ENCODE measurements at regions not wholly inside any gene's neighbourhood (a gene's known extent, or its start where the extent isn't known, plus 50 kb on each side); places are given as distances from the start of the nearest gene placed in this dataset.

DNA sequence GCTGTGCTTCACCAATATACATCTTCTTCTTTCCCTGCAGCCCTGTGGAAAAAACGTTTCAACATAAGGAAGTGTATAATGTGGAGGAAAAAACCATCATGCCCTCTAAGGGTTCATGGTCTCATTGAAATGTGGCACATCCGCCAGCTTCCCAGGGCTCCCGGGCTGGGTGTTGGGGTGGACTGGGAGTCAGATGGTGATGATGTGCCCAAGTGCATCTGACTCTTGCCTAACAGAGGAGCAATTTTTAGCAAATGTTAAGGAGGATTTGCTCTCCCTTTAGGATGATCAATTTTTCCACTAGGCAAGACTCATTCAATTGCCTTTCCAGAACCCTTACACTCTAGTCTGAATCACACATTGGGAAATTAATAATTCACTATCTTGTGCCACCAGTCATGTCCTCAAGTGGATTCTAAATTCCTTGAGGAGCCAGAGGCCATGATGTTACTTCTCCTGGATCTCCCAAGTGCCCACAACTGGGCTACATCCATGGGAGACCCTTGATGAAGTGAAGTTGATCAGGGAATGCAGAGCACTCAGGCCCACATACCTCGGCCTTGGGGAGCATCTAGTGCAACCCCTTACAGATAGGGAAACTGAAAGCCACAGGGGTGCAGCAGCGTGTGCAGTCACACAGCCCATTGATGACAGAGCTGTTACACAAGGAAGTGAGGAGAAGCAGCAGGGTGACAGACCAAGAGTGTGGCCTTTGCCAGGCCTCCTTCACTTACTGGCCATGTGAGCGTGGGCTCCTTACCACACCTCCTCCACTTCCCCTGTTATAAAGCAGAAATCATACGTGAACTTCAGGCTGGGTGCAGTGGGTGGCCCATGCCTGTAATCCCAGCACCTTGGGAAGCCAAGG is 100.0 kb upstream of the SLC44A3 start:
- no peak for DNase-seq (ENCODE audit: low read depth)
- H3K36me3 ChIP-seq (ENCODE audit: control insufficient read depth, insufficient read depth, low read length, severe bottlenecking) = no peaks in the 10 kb centered on the region
- no peak overlapping the region for H3K9ac ChIP-seq (ENCODE audit: low read length)
- peaks cover 18% of the 10 kb centered on the region for H3K4me1 ChIP-seq (ENCODE audit: control insufficient read depth, insufficient read depth, low read length)
- H3K27me3 ChIP-seq (replicated peaks; ENCODE audit: control insufficient read depth, insufficient read depth, low read length) = no peaks in the 10 kb centered on the region
- no peak overlapping the region for H3K4me3 ChIP-seq (ENCODE audit: low read length)
- H3K9me3 ChIP-seq (ENCODE audit: control insufficient read depth, low read length) = no peaks in the 10 kb centered on the region

- Histone ChIP-seq H3K27me3 (replicated peaks; ENCODE audit: control insufficient read depth, insufficient read depth, low read length) (no peaks in the 10 kb centered on the region), H3K9me3 (ENCODE audit: control insufficient read depth, low read length) (no peaks in the 10 kb centered on the region), H3K36me3 (ENCODE audit: control insufficient read depth, insufficient read depth, low read length, severe bottlenecking) (no peaks in the 10 kb centered on the region), H3K4me3 (ENCODE audit: low read length) (no peak overlapping the region), H3K9ac (ENCODE audit: low read length) (no peak overlapping the region), H3K4me1 (ENCODE audit: control insufficient read depth, insufficient read depth, low read length) (peaks cover 21% of the 10 kb centered on the region)
- DNase-seq (ENCODE audit: low read depth) = peak; percentile 69
Measured at GRCh38 chr1:94716965-94717364, 103.2 kb upstream of the SLC44A3 start.

- H3K36me3 ChIP-seq (ENCODE audit: control insufficient read depth, insufficient read depth, low read length, severe bottlenecking) = no peaks in the 10 kb centered on the region
- H3K27me3 ChIP-seq (replicated peaks; ENCODE audit: control insufficient read depth, insufficient read depth, low read length) = no peaks in the 10 kb centered on the region
- peaks cover 21% of the 10 kb centered on the region for H3K4me1 ChIP-seq (ENCODE audit: control insufficient read depth, insufficient read depth, low read length)
- no peaks in the 10 kb centered on the region for H3K9me3 ChIP-seq (ENCODE audit: control insufficient read depth, low read length)
- no peak overlapping the region for H3K9ac ChIP-seq (ENCODE audit: low read length)
- H3K4me3 ChIP-seq (ENCODE audit: low read length) = no peak overlapping the region
- DNase-seq (ENCODE audit: low read depth) = no peak
Measured at GRCh38 chr1:94715321-94715720, 104.8 kb upstream of the SLC44A3 start.

GRCh38 chr1:94714552-94714951 is 105.6 kb upstream of the SLC44A3 start:
- no peaks in the 10 kb centered on the region for H3K27me3 ChIP-seq (replicated peaks; ENCODE audit: control insufficient read depth, insufficient read depth, low read length)
- H3K9ac ChIP-seq (ENCODE audit: low read length) = no peak overlapping the region

GRCh38 chr1:94714152-94714551 is 106.0 kb upstream of the SLC44A3 start:
- Histone ChIP-seq H3K36me3 (ENCODE audit: control insufficient read depth, insufficient read depth, low read length, severe bottlenecking) (no peaks in the 10 kb centered on the region), H3K9ac (ENCODE audit: low read length) (peak overlapping the region; percentile 51), H3K4me3 (ENCODE audit: low read length) (no peak overlapping the region), H3K4me1 (ENCODE audit: control insufficient read depth, insufficient read depth, low read length) (peaks cover 28% of the 10 kb centered on the region), H3K27me3 (replicated peaks; ENCODE audit: control insufficient read depth, insufficient read depth, low read length) (no peaks in the 10 kb centered on the region), H3K9me3 (ENCODE audit: control insufficient read depth, low read length) (no peaks in the 10 kb centered on the region)
- DNase-seq (ENCODE audit: low read depth) = no peak

More at GRCh38 chr1:94714552-94714951, 105.6 kb upstream of the SLC44A3 start:
- Histone ChIP-seq H3K9me3 (ENCODE audit: control insufficient read depth, low read length) (no peaks in the 10 kb centered on the region), H3K4me3 (ENCODE audit: low read length) (no peak overlapping the region), H3K4me1 (ENCODE audit: control insufficient read depth, insufficient read depth, low read length) (peaks cover 26% of the 10 kb centered on the region), H3K36me3 (ENCODE audit: control insufficient read depth, insufficient read depth, low read length, severe bottlenecking) (no peaks in the 10 kb centered on the region)
- no peak for DNase-seq (ENCODE audit: low read depth)

GRCh38 chr1:94713472-94714141 is 106.5 kb upstream of the SLC44A3 start:
- H3K4me1 ChIP-seq (ENCODE audit: control insufficient read depth, insufficient read depth, low read length) = peaks cover 28% of the 10 kb centered on the region
- H3K4me3 ChIP-seq (ENCODE audit: low read length) = no peak overlapping the region
- peak overlapping the region; percentile 78 for H3K9ac ChIP-seq (ENCODE audit: low read length)
- H3K27me3 ChIP-seq (replicated peaks; ENCODE audit: control insufficient read depth, insufficient read depth, low read length) = no peaks in the 10 kb centered on the region
- no peaks in the 10 kb centered on the region for H3K36me3 ChIP-seq (ENCODE audit: control insufficient read depth, insufficient read depth, low read length, severe bottlenecking)
- no peaks in the 10 kb centered on the region for H3K9me3 ChIP-seq (ENCODE audit: control insufficient read depth, low read length)
- peak; percentile 84 for DNase-seq (ENCODE audit: low read depth)

- H3K4me3 ChIP-seq (ENCODE audit: low read length) = no peak overlapping the region
- H3K36me3 ChIP-seq (ENCODE audit: control insufficient read depth, insufficient read depth, low read length, severe bottlenecking) = no peaks in the 10 kb centered on the region
- DNase-seq (ENCODE audit: low read depth) = peak; percentile 40
- H3K27me3 ChIP-seq (replicated peaks; ENCODE audit: control insufficient read depth, insufficient read depth, low read length) = no peaks in the 10 kb centered on the region
- peaks cover 34% of the 10 kb centered on the region for H3K4me1 ChIP-seq (ENCODE audit: control insufficient read depth, insufficient read depth, low read length)
- H3K9ac ChIP-seq (ENCODE audit: low read length) = no peak overlapping the region
- no peaks in the 10 kb centered on the region for H3K9me3 ChIP-seq (ENCODE audit: control insufficient read depth, low read length)
Measured at GRCh38 chr1:94709891-94710581, 110.1 kb upstream of the SLC44A3 start.

DNA sequence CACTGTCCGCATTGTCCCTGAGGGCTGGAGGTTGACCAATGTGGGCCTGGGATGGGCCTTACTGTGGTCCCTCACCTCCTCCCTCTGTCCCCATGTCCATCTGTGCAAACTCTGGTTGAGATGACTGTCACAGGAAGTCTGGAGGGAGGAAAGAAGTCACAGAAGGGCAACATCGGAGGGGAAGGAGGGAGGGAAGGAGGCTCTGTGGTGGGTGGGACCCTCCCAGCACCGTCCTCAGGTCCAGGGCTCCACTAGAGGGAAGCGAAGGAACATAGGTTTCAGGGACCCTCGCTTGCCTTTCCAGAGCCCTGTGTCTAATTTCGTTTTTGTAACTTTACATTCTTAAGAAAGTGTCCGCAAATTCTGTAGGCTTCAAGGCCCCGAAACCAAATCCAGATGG is 111.3 kb upstream of the SLC44A3 start:
- no peak overlapping the region for H3K9ac ChIP-seq (ENCODE audit: low read length)
- no peaks in the 10 kb centered on the region for H3K9me3 ChIP-seq (ENCODE audit: control insufficient read depth, low read length)
- no peak overlapping the region for H3K4me3 ChIP-seq (ENCODE audit: low read length)
- no peak for DNase-seq (ENCODE audit: low read depth)
- H3K27me3 ChIP-seq (replicated peaks; ENCODE audit: control insufficient read depth, insufficient read depth, low read length) = no peaks in the 10 kb centered on the region
- H3K4me1 ChIP-seq (ENCODE audit: control insufficient read depth, insufficient read depth, low read length) = peaks cover 29% of the 10 kb centered on the region
- H3K36me3 ChIP-seq (ENCODE audit: control insufficient read depth, insufficient read depth, low read length, severe bottlenecking) = no peaks in the 10 kb centered on the region

GRCh38 chr1:94708299-94708685 is 111.9 kb upstream of the SLC44A3 start:
- no peak overlapping the region for H3K9ac ChIP-seq (ENCODE audit: low read length)
- DNase-seq (ENCODE audit: low read depth) = no peak

GRCh38 chr1:94707321-94708298 is 112.5 kb upstream of the SLC44A3 start:
- H3K9me3 ChIP-seq (ENCODE audit: control insufficient read depth, low read length) = no peaks in the 10 kb centered on the region
- H3K36me3 ChIP-seq (ENCODE audit: control insufficient read depth, insufficient read depth, low read length, severe bottlenecking) = no peaks in the 10 kb centered on the region
- no peak overlapping the region for H3K9ac ChIP-seq (ENCODE audit: low read length)
- H3K4me3 ChIP-seq (ENCODE audit: low read length) = no peak overlapping the region
- no peaks in the 10 kb centered on the region for H3K27me3 ChIP-seq (replicated peaks; ENCODE audit: control insufficient read depth, insufficient read depth, low read length)
- H3K4me1 ChIP-seq (ENCODE audit: control insufficient read depth, insufficient read depth, low read length) = peaks cover 24% of the 10 kb centered on the region
- no peak for DNase-seq (ENCODE audit: low read depth)

More at GRCh38 chr1:94708299-94708685, 111.9 kb upstream of the SLC44A3 start:
- Histone ChIP-seq H3K4me3 (ENCODE audit: low read length) (no peak overlapping the region), H3K9me3 (ENCODE audit: control insufficient read depth, low read length) (no peaks in the 10 kb centered on the region), H3K4me1 (ENCODE audit: control insufficient read depth, insufficient read depth, low read length) (peaks cover 25% of the 10 kb centered on the region), H3K27me3 (replicated peaks; ENCODE audit: control insufficient read depth, insufficient read depth, low read length) (no peaks in the 10 kb centered on the region), H3K36me3 (ENCODE audit: control insufficient read depth, insufficient read depth, low read length, severe bottlenecking) (no peaks in the 10 kb centered on the region)

All from adipocyte (in vitro differentiated cells).